B cell (primary cell): ENCODE measurements at regions not wholly inside any gene's neighbourhood (a gene's known extent, or its start where the extent isn't known, plus 50 kb on each side); places are given as distances from the start of the nearest gene placed in this dataset.

ENCODE experiments used
- ATAC-seq: fragments of 200-7000 bp; cut with Tn5 transposase; one replicate; pipeline ENCODE4 v1.10.0; 2021; ENCODE audit warnings: low read depth, mild to moderate bottlenecking, moderate number of reproducible peaks, moderate library complexity
- CTCF ChIA-PET: fragments of 350-600 bp; sonication (Branson Sonifier 250); formaldehyde crosslinking; loops from one replicate; lab custom pipeline; 2021; ENCODE audit warnings: antibody characterized with exemption, inconsistent platforms; lab: Charles Lee
- POLR2A ChIA-PET: fragments of 350-600 bp; sonication (Branson Sonifier 250); formaldehyde crosslinking; loops from one replicate; lab custom pipeline; 2021; ENCODE audit warnings: antibody characterized with exemption; lab: Charles Lee
- DNase-seq: peaks from one replicate; pipeline ENCODE4 v3.0.0; 2013
- H2AFZ ChIP-seq: 2 replicates; pipeline ENCODE4 v1.6.1; 2012; ENCODE audit warnings: mild to moderate bottlenecking, low read depth, low read length; ENCODE audit not compliant: insufficient read depth, poor library complexity, severe bottlenecking
- H3K27ac ChIP-seq, 2 donors: 1 replicate in 1 of 2; 2 replicates in 1 of 2; pipeline ENCODE4 v1.5.1; 2012 to 2013; ENCODE audit warnings: low read length in 2 of 2, mild to moderate bottlenecking in 2 of 2, moderate library complexity in 1 of 2
- H3K27me3 ChIP-seq, 4 experiments: fragments of 200-600 bp in 1 of 4; sonication (generic) in 1 of 4; replicated peaks in 1 of 4; 1 replicate in 2 of 4; 2 replicates in 2 of 4; pipeline versions ENCODE4 v1.6.1 to v1.7.0; 2013 to 2016; ENCODE audit warnings: low read length in 3 of 4, mild to moderate bottlenecking in 2 of 4, mixed read lengths in 1 of 4, moderate library complexity in 1 of 4; ENCODE audit not compliant: insufficient read depth in 4 of 4, control insufficient read depth in 3 of 4; ENCODE audit errors: control extremely low read depth in 1 of 4
- H3K36me3 ChIP-seq, 2 experiments: replicated peaks in 1 of 2; 1 replicate in 1 of 2; 2 replicates in 1 of 2; pipeline versions ENCODE4 v1.6.1 to v1.7.1; 2013; ENCODE audit warnings: low read length in 1 of 2; ENCODE audit not compliant: insufficient read depth in 2 of 2, control insufficient read depth in 1 of 2; ENCODE audit errors: control extremely low read depth in 1 of 2, extremely low read depth in 1 of 2
- H3K4me1 ChIP-seq, 2 donors: fragments of 200-600 bp in 1 of 2; sonication (generic) in 1 of 2; 1 replicate in 1 of 2; 2 replicates in 1 of 2; pipeline versions ENCODE4 v1.5.1 to v1.6.1; 2013 to 2017; ENCODE audit warnings: low read length in 2 of 2; ENCODE audit not compliant: control insufficient read depth in 2 of 2, insufficient read depth in 2 of 2
- H3K4me2 ChIP-seq: replicated peaks from 2 replicates; pipeline ENCODE3; 2012; ENCODE audit warnings: mild to moderate bottlenecking, low read depth, low read length; ENCODE audit not compliant: poor library complexity, severe bottlenecking
- H3K4me3 ChIP-seq, 5 experiments: fragments of 200-600 bp in 1 of 5; sonication (generic) in 1 of 5; 1 replicate in 3 of 5; 2 replicates in 2 of 5; pipeline versions ENCODE4 v1.5.1 to v1.7.0; 2011 to 2016; ENCODE audit warnings: low read length in 4 of 5, mild to moderate bottlenecking in 4 of 5, low read depth in 2 of 5, control low read depth in 1 of 5, moderate library complexity in 1 of 5; ENCODE audit not compliant: insufficient read depth in 1 of 5; ENCODE audit errors: control extremely low read depth in 1 of 5, extremely low read depth in 1 of 5
- H3K79me2 ChIP-seq: fragments of 200-600 bp; sonication (generic); one replicate; pipeline ENCODE4 v1.6.0; 2016; ENCODE audit warnings: low read length; ENCODE audit not compliant: control insufficient read depth, insufficient read depth
- H3K9ac ChIP-seq: fragments of 200-600 bp; sonication (generic); 2 replicates; pipeline ENCODE4 v1.6.1; 2017; ENCODE audit warnings: mild to moderate bottlenecking, low read length, moderate library complexity
- H3K9me3 ChIP-seq, 3 donors: one replicate each; pipeline versions ENCODE4 v1.6.1 to v1.7.1; 2013; ENCODE audit warnings: low read length in 2 of 3; ENCODE audit not compliant: control insufficient read depth in 2 of 3, insufficient read depth in 1 of 3; ENCODE audit errors: control extremely low read depth in 1 of 3
- H4K20me1 ChIP-seq: 2 replicates; pipeline ENCODE4 v1.6.0; 2012; ENCODE audit warnings: mild to moderate bottlenecking, low read length; ENCODE audit not compliant: insufficient read depth, control insufficient read depth, poor library complexity, severe bottlenecking
- H3K27ac Mint-ChIP-seq: one replicate; pipeline ENCODE4 v1.8.0; 2021; ENCODE audit warnings: mixed read lengths
- H3K27me3 Mint-ChIP-seq: one replicate; pipeline ENCODE4 v1.8.0; 2021; ENCODE audit warnings: mixed read lengths
- H3K4me1 Mint-ChIP-seq: one replicate; pipeline ENCODE4 v1.8.0; 2021; ENCODE audit warnings: mixed read lengths
- H3K4me3 Mint-ChIP-seq: one replicate; pipeline ENCODE4 v1.8.0; 2021; ENCODE audit warnings: mixed read lengths
- H3K9me3 Mint-ChIP-seq: one replicate; pipeline ENCODE4 v1.8.0; 2022; ENCODE audit warnings: mixed read lengths; ENCODE audit not compliant: insufficient read depth
- CTCF ChIP-seq: fragments of 200-600 bp; IDR thresholded peaks from one replicate; pipeline ENCODE4 v1.8.0; 2022; ENCODE audit warnings: antibody characterized with exemption, mild to moderate bottlenecking
- EZH2 ChIP-seq: IDR thresholded peaks from 2 replicates; pipeline ENCODE4 v1.6.1; 2012; ENCODE audit warnings: borderline replicate concordance, low read depth, mild to moderate bottlenecking, moderate library complexity, low read length; ENCODE audit not compliant: insufficient read depth, poor library complexity, severe bottlenecking
- WGBS: methylation state at CpG from one replicate; pipeline ENCODE4 v1.1.5; 2013; ENCODE audit warnings: missing lambda C conversion rate; ENCODE audit not compliant: insufficient coverage; 5-methylcytosine and 5-hydroxymethylcytosine counted together
- intact Hi-C: fragments of 100-400 bp; cut with micrococcal nuclease; formaldehyde crosslinking; loops from one replicate; pipeline ENCODE4 v1.10.0; 2022

DNA sequence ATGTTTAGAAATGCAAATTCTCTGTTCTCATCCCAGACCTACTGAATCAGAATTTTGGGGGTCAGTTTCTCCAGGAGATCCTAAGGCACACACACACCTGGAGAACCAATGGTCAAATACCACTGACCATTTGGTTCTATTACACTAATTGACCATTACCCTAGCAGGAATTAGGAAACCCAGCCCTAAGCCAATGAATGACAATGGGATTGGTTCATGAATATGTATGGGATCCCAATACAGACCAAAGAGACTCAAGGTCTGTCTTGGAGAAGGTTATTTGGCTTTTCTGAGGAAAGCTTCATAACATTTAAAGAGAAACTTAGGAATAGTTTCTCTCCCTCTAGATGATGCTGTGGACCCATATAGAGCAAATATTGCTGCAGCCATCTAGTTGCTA, 317.0 kb downstream of the BMPER start:
- Histone ChIP-seq H3K36me3 (no peaks in the 10 kb centered on the region), H4K20me1 (no peaks in the 10 kb centered on the region), H3K9me3 (no peaks in the 10 kb centered on the region), H3K4me2 (no peak overlapping the region), H2AFZ (no peak overlapping the region), H3K27ac (no peak overlapping the region), H3K4me1 (no peaks in the 10 kb centered on the region), H3K4me3 (no peak overlapping the region), H3K27me3 (no peaks in the 10 kb centered on the region), H3K9ac (no peak overlapping the region), H3K79me2 (no peaks in the 10 kb centered on the region)
- no peak overlapping the region for H3K27ac Mint-ChIP-seq
- no peaks in the 10 kb centered on the region for H3K27me3 Mint-ChIP-seq
- POLR2A ChIA-PET = no interaction called here
- DNase-seq (no peak), ATAC-seq (no peak)
- intact Hi-C loops = no loop called here
- CTCF ChIA-PET = no interaction called here
- no peaks in the 10 kb centered on the region for H3K4me1 Mint-ChIP-seq
- peaks cover 3% of the 10 kb centered on the region for H3K9me3 Mint-ChIP-seq
- TF ChIP-seq EZH2 = no peak
- H3K4me3 Mint-ChIP-seq = no peak overlapping the region

GRCh38 chr7:34222722-34223121, 317.4 kb downstream of the BMPER start:
- POLR2A ChIA-PET = no interaction called here

More at GRCh38 chr7:34222722-34223121, 317.4 kb downstream of the BMPER start:
- Histone ChIP-seq H3K4me1 (no peaks in the 10 kb centered on the region), H3K27ac (no peak overlapping the region), H3K79me2 (no peaks in the 10 kb centered on the region), H3K4me3 (no peak overlapping the region), H4K20me1 (no peaks in the 10 kb centered on the region), H3K36me3 (no peaks in the 10 kb centered on the region), H3K4me2 (no peak overlapping the region), H2AFZ (no peak overlapping the region), H3K9me3 (no peaks in the 10 kb centered on the region), H3K9ac (no peak overlapping the region), H3K27me3 (no peaks in the 10 kb centered on the region)
- Mint-ChIP-seq H3K9me3 (peaks cover 3% of the 10 kb centered on the region), H3K4me1 (no peaks in the 10 kb centered on the region), H3K4me3 (no peak overlapping the region), H3K27ac (no peak overlapping the region), H3K27me3 (no peaks in the 10 kb centered on the region)
- no peak for TF ChIP-seq CTCF
- no peak for TF ChIP-seq EZH2
- no CpG with 5 or more reads among the region's 1 CpG for WGBS
- CTCF ChIA-PET = no interaction called here
- DNase-seq (no peak), ATAC-seq (no peak)
- intact Hi-C loops = no loop called here
